EL (cell line): ENCODE measurements at regions not wholly inside any gene's neighbourhood (a gene's known extent, or its start where the extent isn't known, plus 50 kb on each side); places are given as distances from the start of the nearest gene placed in this dataset.
"Not testable (repeated sequence)": the region's sequence is repeated elsewhere in the genome, so short reads cannot be mapped to it uniquely, and the experiment has no call there.

Source experiments
- DNase-seq: peaks from one replicate; pipeline ENCODE4 v3.0.0-alpha.2; 2016

DNA sequence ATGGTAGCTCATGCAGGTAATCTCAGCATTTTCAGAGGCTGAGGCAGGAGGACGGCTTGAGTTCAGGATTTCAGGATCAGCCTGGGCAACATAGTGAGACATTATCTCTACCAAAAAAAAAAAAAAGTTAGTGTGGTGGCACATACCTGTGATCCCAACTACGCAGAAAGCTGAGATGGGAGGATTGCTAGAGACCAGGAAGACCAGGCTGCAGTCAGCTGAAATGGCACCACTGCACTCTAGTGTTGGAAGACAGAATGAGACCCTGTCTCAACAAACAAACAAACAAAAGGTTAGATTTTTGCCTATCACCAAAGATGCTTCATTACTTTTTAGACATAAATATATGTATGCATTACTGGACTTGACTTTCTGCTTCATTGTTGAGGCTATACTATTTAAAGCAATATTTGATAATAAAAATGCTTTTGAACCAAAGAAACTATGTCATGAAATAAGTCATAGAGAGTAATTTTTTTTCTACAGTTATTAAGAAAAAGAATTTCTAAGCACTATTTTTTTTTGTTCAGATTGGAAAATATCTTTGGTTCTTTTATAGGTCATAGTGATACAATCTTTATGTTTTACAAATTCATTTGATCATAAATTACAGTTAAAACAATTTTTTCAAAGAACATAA lies 1180.1 kb upstream of the ATXN8OS start:
- no peak for DNase-seq

DNA sequence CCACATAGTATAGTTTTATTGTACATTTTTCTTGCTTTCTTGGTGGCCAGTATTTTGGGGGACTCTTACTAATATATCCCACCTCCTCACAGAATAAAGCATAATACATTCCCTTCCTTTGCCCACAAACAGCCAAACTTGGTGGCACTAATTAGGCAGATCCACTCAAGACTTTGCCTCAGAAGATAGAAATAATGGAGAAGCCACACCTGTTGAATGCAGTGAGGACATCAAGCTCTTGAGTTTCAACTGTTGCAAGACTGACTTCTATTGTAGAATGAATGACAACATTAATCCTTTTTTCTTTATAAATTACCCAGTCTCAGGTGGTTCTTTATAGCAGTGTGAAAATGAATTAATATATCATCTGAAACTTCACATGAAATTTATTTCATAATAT lies 1183.6 kb upstream of the ATXN8OS start:
- no peak for DNase-seq

DNA sequence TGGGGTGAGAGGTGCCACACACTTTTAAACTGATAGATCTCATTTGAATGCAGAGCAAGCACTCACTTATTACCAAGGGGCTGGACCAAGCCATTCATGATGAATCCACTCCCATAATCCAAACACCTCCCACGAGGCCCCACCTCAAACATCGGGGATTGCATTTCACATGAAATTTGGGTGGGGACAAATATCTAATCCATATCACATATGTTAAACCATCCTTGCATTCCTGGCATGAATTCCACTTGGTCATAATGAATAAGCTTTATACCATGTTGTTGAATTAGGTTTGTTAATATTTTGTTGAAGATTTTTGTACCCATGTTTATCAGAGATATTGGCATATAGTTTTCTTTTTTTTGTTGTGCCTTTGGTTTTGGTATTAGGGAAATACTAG lies 1198.7 kb upstream of the ATXN8OS start:
- DNase-seq = no peak

DNA sequence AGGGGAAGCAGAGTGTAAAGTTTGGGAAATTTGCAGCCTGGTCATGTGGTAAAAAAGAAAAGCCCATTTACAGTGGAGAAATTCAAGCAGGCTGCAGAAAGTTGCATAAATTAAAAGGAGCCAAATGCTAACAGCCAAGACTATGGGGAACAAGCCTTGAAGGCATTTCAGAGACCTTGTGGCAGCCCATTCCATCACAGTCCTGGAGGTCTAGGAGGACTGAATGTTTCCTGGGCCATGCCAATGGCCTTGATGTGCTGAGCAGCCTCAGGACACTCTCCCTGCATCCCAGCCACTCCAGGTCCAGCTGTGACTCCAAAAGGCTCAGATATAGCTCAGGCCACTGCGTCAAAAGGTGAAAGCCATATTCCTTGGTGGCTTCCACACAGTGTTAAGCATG lies 1202.4 kb upstream of the ATXN8OS start:
- no peak for DNase-seq

DNA sequence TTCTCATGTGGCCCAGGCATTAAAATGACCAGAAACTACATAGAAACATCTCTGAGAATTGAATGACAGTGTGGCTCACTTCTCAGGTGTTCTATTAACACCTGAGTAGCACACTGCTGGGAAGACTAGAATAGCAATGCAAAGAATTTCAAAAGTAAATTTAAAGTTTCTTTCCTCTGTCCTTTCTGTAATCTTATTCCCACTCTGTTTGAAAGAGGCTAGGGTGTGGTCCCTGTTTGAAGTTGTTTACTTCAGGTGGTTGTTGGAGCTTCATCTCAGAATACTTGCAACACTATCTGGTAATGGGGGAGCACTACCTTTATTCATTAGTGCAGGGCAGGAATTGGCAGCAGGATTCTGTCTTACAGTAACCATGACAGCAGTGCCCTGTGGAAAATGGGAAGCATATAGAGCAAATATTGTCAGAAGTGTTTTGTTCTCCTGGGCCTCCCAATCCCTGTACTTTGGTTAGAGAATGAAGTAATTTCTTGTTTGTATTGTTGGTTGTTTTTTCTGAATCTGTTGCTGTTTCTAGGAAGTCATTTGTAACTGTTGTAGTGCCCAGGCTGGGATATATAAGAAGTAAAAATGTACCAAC lies 1210.2 kb upstream of the ATXN8OS start:
- DNase-seq = no peak

DNA sequence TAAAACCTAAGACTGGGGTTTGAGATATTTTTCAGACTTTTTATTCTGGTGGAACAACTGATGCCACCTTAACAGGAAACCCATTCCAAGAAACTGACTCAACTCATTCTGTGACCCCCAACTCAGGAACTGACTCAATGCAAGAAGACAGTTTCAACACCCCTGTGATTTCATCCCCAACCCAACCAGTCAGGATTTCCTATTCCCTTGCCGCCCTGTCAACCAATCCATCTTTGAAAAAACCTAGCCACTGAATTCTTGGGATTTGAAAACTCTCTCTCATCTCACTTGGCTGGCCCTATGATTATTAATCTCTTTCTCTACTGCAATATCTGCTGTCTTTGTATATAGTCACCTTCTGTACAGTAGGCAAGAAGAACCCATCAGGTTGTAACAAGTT lies 1211.9 kb upstream of the ATXN8OS start:
- DNase-seq = no peak

DNA sequence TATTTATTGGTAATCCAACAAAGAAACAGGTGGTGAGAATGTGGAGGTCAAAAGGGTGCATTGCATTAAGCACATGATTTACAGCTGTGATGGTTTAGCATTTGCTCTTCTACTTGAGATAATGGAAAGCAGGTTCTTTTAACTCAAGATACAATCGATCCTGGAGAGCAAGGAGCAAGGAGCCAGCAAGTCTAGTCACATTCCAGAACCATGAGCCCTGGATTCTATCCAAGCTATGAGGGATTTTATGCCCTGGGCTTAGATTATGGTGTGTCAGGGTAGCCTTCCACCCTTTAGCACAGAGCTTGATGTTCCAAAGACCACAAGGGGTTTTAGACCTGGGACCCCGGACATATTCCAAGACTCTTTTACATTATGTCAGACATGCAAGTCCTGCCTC lies 1213.9 kb upstream of the ATXN8OS start:
- not testable (repeated sequence) for DNase-seq

DNA sequence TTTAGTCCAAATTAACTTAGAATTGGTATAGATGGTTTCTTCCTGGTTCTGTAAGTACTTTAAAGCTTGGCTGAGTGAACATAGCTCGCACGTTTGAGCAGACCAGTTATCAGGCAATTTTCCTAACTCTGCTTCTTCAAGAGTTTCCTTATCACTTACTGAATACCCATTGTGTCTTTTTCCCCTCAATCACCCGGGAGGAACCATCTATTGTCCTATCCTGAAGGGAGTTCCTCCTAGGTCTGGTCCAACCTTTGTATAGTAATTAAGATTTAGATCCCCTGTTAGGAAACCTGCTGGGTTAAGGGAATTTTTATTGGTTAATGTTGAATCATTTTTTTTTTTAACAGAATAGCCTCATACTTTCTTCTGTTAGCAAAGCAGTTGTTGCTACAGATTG lies 1215.0 kb upstream of the ATXN8OS start:
- DNase-seq = not testable (repeated sequence)

DNA sequence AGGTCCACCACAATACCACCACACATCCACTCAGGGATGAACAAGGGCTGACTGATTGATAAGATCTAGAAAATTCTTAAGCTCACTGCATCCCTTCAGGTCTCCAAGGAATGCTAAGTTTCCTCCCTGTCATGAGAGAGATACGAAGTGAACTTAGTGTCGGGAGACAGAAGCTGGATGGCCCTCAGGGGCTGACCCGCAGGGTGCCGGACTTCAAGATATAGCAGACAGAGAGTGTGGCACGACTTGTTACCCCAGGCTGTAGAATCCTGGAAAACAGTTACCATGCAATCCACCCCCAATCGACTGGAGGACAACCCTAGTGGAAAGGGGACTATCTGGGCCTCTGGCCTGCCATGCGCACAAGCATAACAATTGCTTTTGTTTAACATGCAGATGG lies 1217.5 kb upstream of the ATXN8OS start:
- not testable (repeated sequence) for DNase-seq

DNA sequence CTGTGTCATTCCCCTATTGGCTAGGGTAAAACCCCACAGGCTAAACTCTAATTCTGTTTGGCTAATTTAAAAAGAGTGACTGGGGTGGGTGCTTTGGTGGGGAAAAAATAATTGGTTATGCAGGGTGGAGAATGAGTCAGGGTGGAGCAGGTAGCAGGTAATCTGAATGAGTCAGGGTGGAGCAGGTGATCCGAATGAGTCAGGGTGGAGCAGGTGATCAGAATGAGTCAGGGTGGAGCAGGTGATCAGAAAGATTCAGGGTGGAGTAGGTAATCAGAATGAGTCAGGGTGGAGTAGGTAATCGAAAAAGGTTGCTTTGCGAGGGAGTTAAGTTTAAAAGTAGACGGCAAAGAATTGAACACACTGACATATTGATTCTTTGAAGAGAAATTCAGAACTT lies 1218.8 kb upstream of the ATXN8OS start:
- no peak for DNase-seq

DNA sequence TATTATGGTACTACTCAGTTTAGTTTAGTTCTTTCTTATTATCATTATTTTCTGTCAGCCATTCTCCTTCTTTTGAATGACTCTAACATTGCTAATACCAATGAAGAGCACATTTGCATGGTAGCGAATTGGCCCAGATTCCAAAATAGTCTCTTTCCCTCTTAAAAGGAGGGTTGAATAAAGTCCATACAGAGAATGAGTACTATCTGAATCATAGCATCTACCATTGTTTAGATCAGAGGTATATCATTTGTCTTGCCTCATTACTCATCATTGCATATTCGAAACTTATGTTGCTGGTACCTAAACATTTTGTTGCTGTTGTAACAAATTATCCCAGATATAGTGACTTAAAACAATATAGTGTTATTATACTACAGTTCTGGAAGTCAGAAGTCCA lies 1235.3 kb upstream of the ATXN8OS start:
- no peak for DNase-seq

DNA sequence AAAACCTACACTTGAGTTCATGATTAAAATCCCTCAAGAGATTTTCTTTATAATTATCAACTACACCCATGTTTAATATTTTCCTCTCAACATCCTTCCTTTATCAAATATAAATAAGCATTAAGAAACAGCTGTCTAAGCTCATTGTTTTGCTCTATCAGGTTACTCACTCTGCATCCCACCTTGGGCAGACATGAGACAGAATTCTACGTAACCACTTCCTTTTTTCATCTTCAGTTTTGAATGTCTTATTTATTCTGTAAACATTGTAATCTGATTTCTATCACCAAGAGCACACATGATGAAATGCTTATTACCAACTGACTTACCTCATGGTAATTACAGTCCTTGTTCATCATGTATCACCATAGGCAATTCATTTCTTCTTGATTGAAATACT lies 1256.6 kb upstream of the ATXN8OS start:
- DNase-seq = no peak

DNA sequence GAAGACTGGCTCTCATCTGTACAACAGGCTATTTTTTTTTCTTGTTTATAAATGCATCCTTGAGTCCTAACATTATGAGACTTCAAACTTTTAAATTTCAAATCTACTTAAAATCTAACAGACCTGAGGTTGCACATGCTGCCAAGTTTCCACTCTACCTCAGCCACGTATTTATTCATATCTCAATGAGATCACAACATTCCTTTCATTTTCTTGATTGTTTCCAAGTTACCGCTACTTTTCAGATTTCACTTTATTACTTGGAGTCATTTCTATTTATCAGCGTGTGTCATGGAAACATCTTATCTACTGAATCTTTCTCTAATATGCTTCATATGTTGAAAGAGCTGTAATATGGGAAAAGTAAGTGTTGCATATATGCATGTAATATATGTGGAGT lies 1257.5 kb upstream of the ATXN8OS start:
- DNase-seq = no peak

DNA sequence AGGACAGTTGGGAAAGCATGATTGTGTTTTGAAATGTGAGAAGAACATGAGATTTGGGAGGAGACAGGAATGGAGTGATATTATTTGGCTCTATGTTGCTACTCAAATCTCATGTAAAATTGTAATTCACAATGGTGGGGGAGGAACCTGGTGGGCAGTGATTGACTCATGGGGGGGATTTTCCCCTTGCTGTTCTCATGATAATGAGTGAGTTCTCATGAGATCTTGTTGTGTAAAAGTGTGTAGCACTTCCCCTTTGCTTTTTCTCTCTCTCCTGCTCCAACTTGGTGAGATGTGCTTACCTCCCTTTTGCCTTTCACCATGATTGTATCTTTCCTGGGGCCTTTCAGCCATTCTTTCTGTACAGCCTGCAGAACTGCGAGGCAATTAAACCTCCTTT lies 1261.0 kb upstream of the ATXN8OS start:
- DNase-seq = no peak

DNA sequence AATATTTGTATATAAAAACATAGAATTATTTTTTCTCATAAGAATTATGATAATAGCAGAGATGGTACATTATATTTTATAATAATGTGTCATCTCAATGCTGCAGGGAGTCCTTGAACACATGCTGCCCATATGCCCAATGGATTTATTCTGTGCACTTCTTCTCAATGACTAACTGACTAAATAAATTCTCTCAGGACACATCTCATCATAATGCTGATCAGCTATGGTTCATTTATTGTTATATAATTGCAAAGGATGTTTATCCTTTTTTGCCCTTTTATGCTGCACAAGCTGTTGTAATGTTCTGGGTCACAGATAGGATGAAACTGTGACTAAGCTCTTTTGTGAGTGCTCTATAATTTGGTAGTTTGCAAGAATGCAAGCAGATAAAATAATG lies 1273.3 kb upstream of the ATXN8OS start:
- DNase-seq = no peak

DNA sequence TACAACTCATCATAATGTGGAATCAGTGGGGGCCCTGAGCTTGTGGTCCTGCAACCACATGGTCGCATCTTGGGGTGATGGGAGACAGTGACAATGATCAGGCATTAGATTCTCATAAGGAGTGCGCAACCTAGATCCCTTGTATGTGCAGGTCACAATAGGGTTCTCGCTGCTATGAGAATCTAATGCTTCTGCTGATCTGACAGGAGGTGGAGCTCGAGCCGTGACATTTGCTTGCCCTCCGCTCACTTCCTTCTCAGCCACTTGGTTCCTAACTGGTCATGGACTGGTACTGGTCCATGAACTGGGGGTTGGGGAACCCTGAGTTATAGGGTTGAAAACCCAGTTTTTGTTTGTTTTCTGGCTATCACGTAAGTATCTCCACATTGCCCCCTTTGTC lies 1290.9 kb upstream of the ATXN8OS start:
- DNase-seq = no peak

DNA sequence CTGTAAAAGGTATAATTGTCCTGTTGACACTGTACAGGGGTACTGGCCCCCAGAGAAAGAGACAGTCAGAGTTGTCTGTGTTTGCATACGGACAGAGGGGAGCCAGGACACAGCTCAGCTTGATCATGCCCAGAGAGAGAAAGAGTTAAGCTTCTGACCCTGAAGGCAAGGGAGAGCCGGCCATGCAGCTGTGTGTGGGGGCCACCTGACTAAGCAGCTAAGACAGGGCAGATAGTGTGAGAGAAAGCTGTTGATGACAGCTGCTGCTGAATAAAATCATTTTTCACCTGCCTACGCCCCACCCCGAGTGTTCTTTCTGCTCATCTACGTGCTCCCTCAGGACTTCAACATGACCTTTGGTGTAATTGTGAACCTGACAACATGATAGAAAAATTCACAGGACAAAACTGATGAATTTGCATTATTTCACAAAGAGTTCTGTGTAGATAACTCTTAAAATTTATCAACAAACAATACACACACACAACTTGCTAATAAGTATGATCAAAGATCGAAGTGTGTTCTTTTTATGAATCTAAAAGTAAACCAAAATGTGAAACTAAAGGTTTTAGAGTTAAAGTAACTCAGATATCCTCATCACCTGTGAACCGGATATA lies 1294.3 kb upstream of the ATXN8OS start:
- no peak for DNase-seq

DNA sequence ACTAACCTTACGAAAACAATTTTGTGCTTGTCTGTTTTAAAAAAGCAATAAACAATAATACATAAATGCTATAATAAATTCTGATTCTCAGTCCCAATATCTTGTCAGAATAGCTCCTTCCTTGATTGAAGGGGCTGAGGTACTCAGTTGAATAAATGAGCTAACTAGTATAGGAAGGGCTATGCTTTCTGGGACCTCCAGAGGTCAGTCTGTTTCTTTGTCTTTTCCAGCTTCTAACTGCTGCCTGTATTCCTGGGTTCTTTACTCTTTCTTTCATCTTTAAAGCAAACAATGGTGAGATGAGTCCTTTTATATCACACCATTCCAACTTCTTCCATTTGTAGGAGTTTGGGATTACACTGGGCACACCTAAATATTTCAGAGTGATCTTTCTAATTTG lies 1297.0 kb upstream of the ATXN8OS start:
- no peak for DNase-seq

DNA sequence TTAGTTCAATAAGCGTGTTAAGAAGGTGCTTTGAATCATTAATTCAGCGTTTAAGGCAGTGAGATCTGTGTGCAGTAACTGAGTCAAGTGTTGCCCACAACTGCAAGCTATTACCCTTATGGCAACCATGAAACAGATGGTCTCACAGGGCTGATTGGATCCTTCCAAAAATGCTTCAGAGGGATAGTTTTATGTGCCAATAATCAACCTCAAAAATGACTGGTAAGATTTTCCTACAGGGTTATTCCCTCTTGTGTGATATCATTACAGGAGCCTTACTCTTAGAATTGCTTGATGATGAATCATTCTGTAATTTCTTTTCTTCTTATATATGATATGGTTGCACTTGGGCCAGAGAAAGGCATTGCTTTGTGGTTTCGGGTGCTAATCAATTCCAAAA lies 1299.2 kb upstream of the ATXN8OS start:
- no peak for DNase-seq

DNA sequence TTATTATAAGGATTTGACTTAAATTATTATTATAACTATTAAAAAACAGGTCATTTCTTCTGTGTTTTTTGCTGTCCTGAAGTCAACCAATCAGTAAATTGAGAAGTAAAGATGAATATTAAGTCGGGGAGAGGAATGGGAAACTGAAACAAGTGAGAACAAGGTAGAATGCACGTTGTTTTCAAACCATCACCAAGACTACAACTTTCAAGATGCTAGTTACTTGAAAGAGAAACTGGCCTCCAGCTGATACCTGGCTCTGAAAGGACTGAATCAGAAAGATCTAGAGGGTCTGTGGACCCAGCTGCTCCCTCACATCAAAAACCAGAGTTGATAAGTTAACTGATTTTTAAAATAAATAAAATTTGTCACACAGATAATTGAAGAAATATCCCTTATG lies 1301.5 kb upstream of the ATXN8OS start:
- no peak for DNase-seq

DNA sequence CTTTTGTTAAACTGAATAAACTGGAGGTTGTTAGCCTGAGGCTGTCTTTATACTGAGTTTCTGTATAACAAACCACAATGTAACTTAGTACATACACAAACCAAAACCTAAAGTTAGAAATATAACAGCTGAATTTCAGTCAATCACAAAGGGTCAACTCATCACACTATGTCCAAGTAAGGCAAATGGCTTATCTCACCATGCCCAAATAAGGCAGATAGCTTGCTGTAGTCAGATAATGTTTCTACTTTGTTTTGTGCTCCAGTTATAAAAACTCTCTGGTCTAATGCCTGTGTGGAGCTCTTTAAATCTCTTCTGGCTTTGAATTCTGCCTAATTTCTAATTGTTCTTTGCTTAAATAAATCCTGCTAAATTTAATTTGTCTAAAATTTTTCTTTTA lies 1323.4 kb upstream of the ATXN8OS start:
- no peak for DNase-seq

DNA sequence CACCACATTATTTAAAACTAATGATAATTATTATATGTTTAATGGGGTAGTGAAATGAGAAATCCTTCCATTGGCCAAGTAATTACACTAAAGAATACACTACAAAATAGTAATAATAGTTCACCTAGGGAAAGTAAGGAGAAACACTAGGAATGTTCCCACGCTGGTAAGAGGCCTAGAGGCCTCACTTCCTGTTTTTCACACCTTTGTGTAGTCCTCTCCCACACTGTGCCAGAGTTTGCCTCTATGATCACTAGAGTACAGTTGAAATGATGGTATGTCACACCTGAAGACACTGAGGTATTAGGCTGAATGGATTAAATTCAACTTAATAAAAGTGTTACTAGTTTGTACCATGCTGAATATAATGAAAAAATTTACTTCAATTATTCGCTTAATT lies 1348.0 kb upstream of the ATXN8OS start:
- DNase-seq = no peak

DNA sequence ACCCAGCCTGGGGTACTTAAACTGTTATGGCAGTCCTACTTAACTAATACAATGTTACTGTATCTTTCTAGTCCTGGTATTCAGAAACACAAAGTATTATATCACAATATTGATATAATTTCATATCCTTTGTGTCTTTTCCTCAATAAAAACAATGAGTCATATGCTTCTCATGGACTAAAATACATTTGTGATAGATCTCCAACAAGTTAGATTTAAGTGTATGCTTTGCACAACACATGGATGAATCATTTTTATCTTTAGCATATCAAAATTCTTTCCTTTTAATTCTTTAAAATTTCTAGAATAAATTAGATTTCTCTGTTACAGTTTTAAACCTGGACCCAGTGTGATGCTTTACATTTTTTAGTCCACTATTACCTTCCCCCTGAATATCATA lies 1357.8 kb upstream of the ATXN8OS start:
- DNase-seq = no peak

DNA sequence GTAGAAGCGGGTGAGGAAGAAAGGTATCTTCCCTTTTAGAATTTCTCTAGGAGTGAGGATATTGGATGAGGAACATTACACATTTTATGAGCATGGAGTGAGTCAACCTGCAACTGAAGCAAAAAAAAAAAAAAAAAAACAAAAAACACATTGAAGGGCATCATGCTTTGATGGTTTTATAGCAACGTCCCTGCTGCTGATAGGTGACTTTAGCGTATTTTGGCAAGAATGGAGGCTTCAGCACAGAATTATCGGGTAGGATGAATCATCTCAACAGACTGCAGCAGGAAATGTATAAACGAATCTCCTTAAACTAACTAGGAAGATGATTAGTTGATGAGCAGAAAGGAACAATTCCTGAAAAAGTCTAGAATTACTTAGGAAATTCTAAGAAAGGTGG lies 1359.6 kb upstream of the ATXN8OS start:
- DNase-seq = no peak

DNA sequence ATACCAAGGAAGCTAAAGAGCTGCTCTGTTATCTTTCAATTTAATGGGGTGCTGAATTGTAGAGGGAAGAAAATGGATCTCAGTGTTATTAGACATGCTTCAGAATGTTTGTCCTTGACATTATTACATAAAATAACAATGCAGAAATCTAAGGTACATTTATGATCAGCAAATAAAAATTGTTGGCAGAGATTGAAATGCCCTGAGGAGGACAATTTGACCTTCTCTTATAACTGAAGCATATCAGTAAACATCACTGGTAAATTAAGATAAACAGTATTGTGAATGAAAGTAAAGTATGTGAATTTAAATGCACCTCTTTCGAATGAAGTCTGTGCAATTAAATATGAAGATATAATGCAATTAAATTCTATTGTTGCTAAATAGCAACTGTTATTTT lies 1362.1 kb upstream of the ATXN8OS start:
- no peak for DNase-seq
